ENCODE measurements at regions not wholly inside any gene's neighbourhood (a gene's known extent, or its start where the extent isn't known, plus 50 kb on each side); places are given as distances from the start of the nearest gene placed in this dataset.

DNA sequence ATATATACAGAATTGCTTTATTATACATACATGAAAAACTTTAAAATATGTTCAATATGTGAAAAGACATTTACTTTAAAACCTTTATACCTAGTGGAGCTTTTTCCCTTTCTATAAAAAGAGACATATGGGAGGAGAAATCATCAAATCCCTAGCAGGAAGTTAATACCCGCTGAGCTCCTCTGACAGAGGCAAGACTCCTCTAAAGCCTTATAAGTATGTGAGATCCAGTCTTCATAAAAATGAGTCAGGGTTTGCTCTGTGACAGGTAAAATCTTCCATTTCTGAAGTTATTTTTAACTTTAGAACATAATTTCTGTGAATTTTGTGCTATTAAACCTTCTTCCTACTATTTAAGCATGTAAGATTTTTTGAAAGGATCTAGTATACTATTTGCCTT is 634.4 kb upstream of the AADAT start:
- no peak for TF ChIP-seq CTCF (IDR thresholded peaks at IDR 0.05; ENCODE audit: low read length)
- no peak for TF ChIP-seq EZH2 (IDR thresholded peaks at IDR 0.05; ENCODE audit: borderline replicate concordance, low read length)

Data from OCI-LY1 (cell line).